Left forelimb (tissue), 1 donor: ENCODE measurements at regions not wholly inside any gene's neighbourhood (a gene's known extent, or its start where the extent isn't known, plus 50 kb on each side); places are given as distances from the start of the nearest gene placed in this dataset.

Source experiments
- DNase-seq: peaks from one replicate; pipeline ENCODE4 v3.0.0-alpha.2; 2018; ENCODE audit warnings: low spot score

DNA sequence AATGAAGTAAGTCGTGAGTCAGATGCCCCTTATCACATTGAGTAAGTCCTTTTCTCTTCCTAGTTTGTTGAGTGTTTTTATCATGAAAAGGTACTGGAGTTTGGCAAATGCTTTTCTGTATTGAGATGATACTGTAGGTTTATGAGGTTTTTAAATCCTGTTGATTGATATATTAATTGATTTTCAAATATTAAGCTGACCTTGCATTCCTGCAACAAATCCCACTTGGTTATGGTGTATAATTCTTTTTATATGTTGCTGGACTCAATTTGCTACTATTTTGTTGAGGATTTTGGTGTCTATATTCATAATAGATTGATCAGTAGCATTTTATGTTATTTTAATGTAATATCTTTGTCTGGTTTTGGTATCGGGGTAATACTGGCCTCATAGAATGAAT, 81.0 kb upstream of the BNC2 start:
- DNase-seq, result no peak

GRCh38 chr9:16950051-16950450, 79.6 kb upstream of the BNC2 start:
- DNase-seq, result no peak

DNA sequence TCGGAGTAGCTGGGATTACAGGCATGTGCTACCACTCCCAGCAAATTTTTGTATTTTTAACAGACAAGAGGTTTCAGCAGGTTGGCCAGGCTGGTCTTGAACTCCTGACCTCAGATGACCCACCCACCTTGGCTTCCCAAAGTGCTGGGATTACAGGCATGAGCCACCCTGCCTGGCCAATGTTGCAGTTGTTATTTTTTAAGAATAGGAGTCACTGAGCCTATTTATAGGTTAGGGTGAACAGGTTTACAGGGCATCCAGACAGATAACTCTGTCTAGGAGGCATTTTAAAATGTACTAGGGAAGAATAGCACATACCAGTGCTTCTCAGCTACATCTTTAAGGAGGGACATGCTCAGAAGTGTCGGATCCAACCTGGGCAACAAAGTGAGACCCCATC, 60.1 kb upstream of the BNC2 start:
- no peak for DNase-seq

- no peak for DNase-seq
Measured at GRCh38 chr9:16928179-16928945, 57.9 kb upstream of the BNC2 start.

DNA sequence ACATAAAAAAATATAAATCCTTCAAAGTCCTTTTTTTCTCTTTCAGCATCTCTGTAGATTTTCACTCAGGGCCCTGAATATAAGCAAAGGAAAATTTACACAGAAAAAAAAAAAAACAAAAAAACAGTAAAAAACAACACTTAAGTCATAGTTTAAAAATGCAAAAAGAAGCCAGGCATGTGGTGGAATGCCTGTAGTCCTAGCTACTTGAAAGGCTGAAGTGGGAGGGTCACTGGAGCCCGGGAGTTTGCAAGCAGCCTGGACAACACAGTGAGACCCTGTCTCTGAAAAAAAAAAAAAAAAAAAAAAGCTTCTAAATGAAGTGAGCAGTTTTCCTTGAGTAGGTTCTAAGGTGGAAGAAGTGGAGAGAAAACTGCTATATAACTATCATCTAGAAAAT, 55.0 kb upstream of the BNC2 start:
- DNase-seq, result no peak

DNA sequence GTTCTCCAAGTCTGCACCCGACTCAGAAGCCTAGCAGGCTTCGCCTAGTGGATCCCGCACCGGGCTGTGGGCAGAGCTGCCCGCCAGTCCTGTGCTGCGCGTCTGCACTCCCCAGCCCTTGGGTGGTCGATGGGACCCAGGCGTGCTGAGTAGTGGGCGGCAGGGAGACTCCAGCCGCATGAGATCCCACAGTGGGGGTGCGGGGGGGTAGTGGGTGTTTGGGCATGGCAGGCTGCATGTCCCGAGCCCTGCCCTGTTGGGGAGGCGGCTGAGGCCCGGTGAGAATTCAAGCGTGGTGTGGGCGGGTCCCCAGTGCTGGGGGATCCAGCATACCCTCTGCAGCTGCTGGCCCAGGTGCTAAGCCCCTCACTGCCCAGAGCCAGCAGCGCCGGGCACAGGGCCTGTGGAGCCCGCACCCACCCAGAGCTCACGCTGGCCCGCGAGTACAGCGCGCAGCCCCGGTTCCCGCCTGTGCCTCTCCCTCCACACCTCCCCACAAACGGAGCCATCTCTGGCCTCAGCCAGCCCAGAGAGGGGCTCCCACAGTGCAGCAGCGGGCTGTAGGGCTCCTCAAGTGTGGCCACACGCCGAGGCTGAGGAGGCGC, 53.9 kb upstream of the BNC2 start:
- DNase-seq, result no peak

DNA sequence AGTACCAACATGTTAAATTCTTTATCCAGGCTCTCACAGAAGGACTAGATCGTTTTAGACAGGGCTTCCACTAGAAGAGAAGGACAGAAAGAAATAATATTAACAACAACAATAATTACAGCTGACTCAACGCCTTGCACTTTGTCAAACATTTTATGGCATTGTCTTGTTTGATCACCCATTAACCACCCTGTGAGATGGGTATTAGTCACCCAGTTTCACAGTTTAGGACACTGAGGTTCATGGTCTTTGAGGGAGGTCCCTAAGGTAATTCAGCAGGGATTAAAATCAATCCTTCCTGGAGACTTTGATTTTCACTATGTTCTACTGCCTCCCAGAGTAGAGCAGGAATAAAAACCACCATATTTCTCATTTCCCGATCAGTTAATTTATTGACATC, 51.4 kb upstream of the BNC2 start:
- DNase-seq, result no peak
